ENCODE measurements at regions not wholly inside any gene's neighbourhood (a gene's known extent, or its start where the extent isn't known, plus 50 kb on each side); places are given as distances from the start of the nearest gene placed in this dataset.

DNA sequence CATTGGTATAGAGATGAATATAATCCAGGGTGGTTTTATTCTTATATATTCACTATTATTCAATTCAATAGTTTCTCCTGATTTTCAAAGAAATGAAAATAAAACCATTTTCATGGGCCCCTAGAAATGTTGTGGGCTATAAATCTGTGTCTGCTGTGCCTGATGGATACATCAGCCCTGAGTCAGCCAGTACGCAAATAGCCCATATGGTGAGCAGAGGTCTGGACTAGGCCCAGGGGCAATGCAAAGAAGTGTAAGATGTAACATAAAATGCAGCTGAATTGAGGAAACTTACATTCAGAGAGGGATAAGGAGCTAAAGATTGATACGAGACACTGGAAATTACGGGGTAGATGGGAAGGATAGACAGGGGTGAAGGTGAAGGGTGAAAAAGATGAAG is 122.5 kb downstream of the MAIP1 start:
- ATAC-seq (ENCODE audit: low read depth in 2 of 2): no peak
- no peaks in the 10 kb centered on the region for H3K36me3 Mint-ChIP-seq
- Histone ChIP-seq H3K9me3 (ENCODE audit: control insufficient read depth in 2 of 2, low read length in 2 of 2) (no peaks in the 10 kb centered on the region), H3K4me3 (ENCODE audit: low read depth, low read length) (no peak overlapping the region), H3K27me3 (ENCODE audit: control insufficient read depth, insufficient read depth, low read length) (peaks cover 11% of the 10 kb centered on the region), H3K27ac (ENCODE audit: insufficient read depth, low read length, poor library complexity, severe bottlenecking) (no peak overlapping the region), H3K4me1 (ENCODE audit: control insufficient read depth, insufficient read depth, low read length, poor library complexity, severe bottlenecking) (no peaks in the 10 kb centered on the region), H3K36me3 (ENCODE audit: control insufficient read depth, insufficient read depth, low read length) (no peaks in the 10 kb centered on the region)
- no peak for DNase-seq
- H3K4me3 Mint-ChIP-seq: no peak overlapping the region
- no peak overlapping the region for H3K27ac Mint-ChIP-seq
- peaks cover 13% of the 10 kb centered on the region for H3K27me3 Mint-ChIP-seq
- H3K4me1 Mint-ChIP-seq: no peaks in the 10 kb centered on the region
- H3K9me3 Mint-ChIP-seq: peaks cover 0 to 7% (median 0%) of the 10 kb centered on the region in 7 donors

DNA sequence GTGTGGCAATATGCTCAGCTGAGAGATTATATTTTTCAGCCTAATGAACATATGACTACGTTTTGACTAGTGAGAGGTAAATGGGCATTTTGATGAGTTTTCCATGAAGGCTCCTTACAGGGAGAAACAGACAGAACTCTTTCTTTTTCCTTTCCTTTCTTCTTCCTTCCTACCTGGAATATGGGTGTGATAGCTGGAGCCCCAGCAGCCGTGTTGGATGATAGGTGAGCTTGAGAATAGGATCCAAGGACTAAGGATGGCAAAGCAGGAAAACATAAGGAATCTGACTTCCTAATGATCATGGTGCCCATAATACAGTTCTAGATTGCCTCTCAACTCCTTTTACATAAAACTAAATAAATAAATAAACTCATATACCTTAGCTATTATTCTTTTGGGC is 124.0 kb downstream of the MAIP1 start:
- Histone ChIP-seq H3K9me3 (ENCODE audit: control insufficient read depth in 2 of 2, low read length in 2 of 2) (no peaks in the 10 kb centered on the region), H3K4me1 (ENCODE audit: control insufficient read depth, insufficient read depth, low read length, poor library complexity, severe bottlenecking) (no peaks in the 10 kb centered on the region), H3K27ac (ENCODE audit: insufficient read depth, low read length, poor library complexity, severe bottlenecking) (no peak overlapping the region), H3K36me3 (ENCODE audit: control insufficient read depth, insufficient read depth, low read length) (no peaks in the 10 kb centered on the region), H3K4me3 (ENCODE audit: low read depth, low read length) (no peak overlapping the region), H3K27me3 (ENCODE audit: control insufficient read depth, insufficient read depth, low read length) (peaks cover 11% of the 10 kb centered on the region)
- H3K4me1 Mint-ChIP-seq: no peaks in the 10 kb centered on the region
- no peaks in the 10 kb centered on the region for H3K36me3 Mint-ChIP-seq
- H3K4me3 Mint-ChIP-seq: no peak overlapping the region
- no peak overlapping the region for H3K27ac Mint-ChIP-seq
- peaks cover 0 to 7% (median 0%) of the 10 kb centered on the region in 7 donors for H3K9me3 Mint-ChIP-seq
- peaks cover 9% of the 10 kb centered on the region for H3K27me3 Mint-ChIP-seq
- DNase-seq: no peak
- ATAC-seq (ENCODE audit: low read depth in 2 of 2): no peak

DNA sequence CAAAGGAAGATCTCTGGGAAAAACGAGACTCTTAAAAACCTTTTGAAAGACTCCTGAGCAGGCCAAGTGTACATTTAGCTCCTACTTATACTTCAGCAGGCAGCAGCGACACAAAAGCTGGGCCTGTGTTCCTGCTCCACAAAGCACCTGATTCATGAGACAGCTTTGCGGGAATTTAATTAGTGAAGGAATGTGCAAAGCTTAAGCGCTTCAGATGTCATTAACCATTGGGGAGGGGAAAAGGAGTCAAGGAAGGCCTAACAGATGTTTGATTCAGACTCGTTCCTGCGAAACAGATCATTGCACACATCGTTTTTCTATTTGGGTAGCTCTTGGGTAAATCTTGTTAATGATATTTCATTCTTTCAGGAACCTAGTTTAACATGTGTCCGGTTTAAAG is 125.9 kb downstream of the MAIP1 start:
- Mint-ChIP-seq H3K36me3 (no peaks in the 10 kb centered on the region), H3K27me3 (peaks cover 9% of the 10 kb centered on the region), H3K9me3 (peaks cover 0 to 9% (median 0%) of the 10 kb centered on the region in 7 donors), H3K27ac (no peak overlapping the region), H3K4me3 (no peak overlapping the region), H3K4me1 (no peaks in the 10 kb centered on the region)
- H3K27ac ChIP-seq (ENCODE audit: insufficient read depth, low read length, poor library complexity, severe bottlenecking): no peak overlapping the region
- H3K27me3 ChIP-seq (ENCODE audit: control insufficient read depth, insufficient read depth, low read length): peaks cover 9% of the 10 kb centered on the region
- no peaks in the 10 kb centered on the region for H3K9me3 ChIP-seq (ENCODE audit: control insufficient read depth in 2 of 2, low read length in 2 of 2)
- no peak for ATAC-seq (ENCODE audit: low read depth in 2 of 2)
- H3K4me3 ChIP-seq (ENCODE audit: low read depth, low read length): no peak overlapping the region
- H3K36me3 ChIP-seq (ENCODE audit: control insufficient read depth, insufficient read depth, low read length): no peaks in the 10 kb centered on the region
- DNase-seq: no peak
- H3K4me1 ChIP-seq (ENCODE audit: control insufficient read depth, insufficient read depth, low read length, poor library complexity, severe bottlenecking): no peaks in the 10 kb centered on the region

DNA sequence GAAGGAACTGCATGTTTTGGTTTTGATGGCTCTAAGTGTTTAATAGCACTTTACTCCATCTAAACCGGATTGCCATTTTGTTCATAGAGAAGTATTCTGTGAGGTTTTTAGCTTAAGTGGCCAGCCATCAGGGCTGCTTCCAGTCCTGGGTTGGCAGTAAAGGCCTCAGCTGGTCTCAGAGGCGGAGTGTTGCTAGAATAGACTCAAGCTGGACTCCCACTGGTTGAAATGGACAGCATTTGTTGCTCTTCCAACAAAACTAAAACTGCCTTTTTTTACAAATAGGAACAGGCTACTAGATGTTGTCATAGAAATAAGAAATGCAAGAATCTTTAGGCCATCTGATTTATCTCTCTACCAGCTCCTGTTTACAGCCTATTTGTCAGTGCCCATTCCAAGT is 126.4 kb downstream of the MAIP1 start:
- Mint-ChIP-seq H3K36me3 (no peaks in the 10 kb centered on the region), H3K4me1 (no peaks in the 10 kb centered on the region), H3K27ac (no peak overlapping the region), H3K9me3 (peaks cover 0 to 9% (median 0%) of the 10 kb centered on the region in 7 donors), H3K27me3 (peaks cover 9% of the 10 kb centered on the region), H3K4me3 (no peak overlapping the region)
- Histone ChIP-seq H3K4me3 (ENCODE audit: low read depth, low read length) (no peak overlapping the region), H3K36me3 (ENCODE audit: control insufficient read depth, insufficient read depth, low read length) (no peaks in the 10 kb centered on the region), H3K27ac (ENCODE audit: insufficient read depth, low read length, poor library complexity, severe bottlenecking) (no peak overlapping the region), H3K27me3 (ENCODE audit: control insufficient read depth, insufficient read depth, low read length) (peaks cover 9% of the 10 kb centered on the region), H3K9me3 (ENCODE audit: control insufficient read depth in 2 of 2, low read length in 2 of 2) (no peaks in the 10 kb centered on the region), H3K4me1 (ENCODE audit: control insufficient read depth, insufficient read depth, low read length, poor library complexity, severe bottlenecking) (no peaks in the 10 kb centered on the region)
- ATAC-seq (ENCODE audit: low read depth in 2 of 2) (no peak), DNase-seq (no peak)

DNA sequence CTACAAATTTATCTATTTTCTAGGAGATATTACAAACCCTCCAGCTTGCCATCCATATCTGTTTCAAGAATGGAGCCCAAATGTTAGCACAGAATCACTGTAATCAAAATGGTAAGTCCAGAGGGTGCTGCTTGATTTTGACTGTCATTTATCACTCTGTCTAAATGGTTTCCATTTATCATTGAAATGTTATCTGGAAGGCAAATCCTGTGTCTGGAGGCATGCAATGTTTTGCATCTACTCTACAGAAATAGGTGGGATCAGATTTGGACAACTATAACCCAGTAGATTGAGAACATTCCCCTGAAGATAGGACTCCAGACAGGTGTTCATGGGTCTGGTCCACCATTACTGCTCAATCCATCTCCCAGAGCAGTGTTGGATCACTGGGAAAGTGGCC is 128.7 kb downstream of the MAIP1 start:
- H3K36me3 Mint-ChIP-seq: no peaks in the 10 kb centered on the region
- peaks cover 1% of the 10 kb centered on the region for H3K27me3 Mint-ChIP-seq
- no peaks in the 10 kb centered on the region for H3K9me3 ChIP-seq (ENCODE audit: control insufficient read depth in 2 of 2, low read length in 2 of 2)
- no peak for ATAC-seq (ENCODE audit: low read depth in 2 of 2)
- H3K4me1 Mint-ChIP-seq: no peaks in the 10 kb centered on the region
- no peak overlapping the region for H3K4me3 ChIP-seq (ENCODE audit: low read depth, low read length)
- peaks cover 7% of the 10 kb centered on the region for H3K27me3 ChIP-seq (ENCODE audit: control insufficient read depth, insufficient read depth, low read length)
- no peaks in the 10 kb centered on the region for H3K36me3 ChIP-seq (ENCODE audit: control insufficient read depth, insufficient read depth, low read length)
- H3K4me1 ChIP-seq (ENCODE audit: control insufficient read depth, insufficient read depth, low read length, poor library complexity, severe bottlenecking): no peaks in the 10 kb centered on the region
- no peak overlapping the region for H3K27ac Mint-ChIP-seq
- H3K27ac ChIP-seq (ENCODE audit: insufficient read depth, low read length, poor library complexity, severe bottlenecking): no peak overlapping the region
- DNase-seq: no peak
- H3K4me3 Mint-ChIP-seq: no peak overlapping the region
- H3K9me3 Mint-ChIP-seq: peaks cover 0 to 4% (median 0%) of the 10 kb centered on the region in 7 donors

DNA sequence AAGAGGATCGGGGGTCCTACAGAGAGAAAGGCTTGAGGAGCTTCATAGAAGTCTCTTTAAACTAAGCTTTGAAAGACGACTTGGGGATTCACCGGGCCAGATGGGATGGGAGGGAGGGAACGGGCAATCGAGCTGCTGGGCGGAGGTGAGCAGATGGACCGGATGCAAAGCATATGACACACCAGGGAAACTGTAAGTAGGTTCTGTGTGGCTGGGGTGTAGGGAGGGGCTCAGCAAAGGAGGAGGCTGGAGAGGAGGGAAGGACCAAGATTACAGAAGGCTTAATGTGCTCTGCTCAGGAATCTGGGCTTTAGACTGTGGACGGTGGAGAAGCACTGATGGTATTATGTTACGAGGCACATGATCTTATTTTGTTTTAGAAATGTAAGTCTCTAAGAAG is 131.5 kb downstream of the MAIP1 start:
- Histone ChIP-seq H3K9me3 (ENCODE audit: control insufficient read depth in 2 of 2, low read length in 2 of 2) (no peaks in the 10 kb centered on the region), H3K4me3 (ENCODE audit: low read depth, low read length) (no peak overlapping the region), H3K27me3 (ENCODE audit: control insufficient read depth, insufficient read depth, low read length) (peaks cover 5% of the 10 kb centered on the region), H3K27ac (ENCODE audit: insufficient read depth, low read length, poor library complexity, severe bottlenecking) (no peak overlapping the region), H3K36me3 (ENCODE audit: control insufficient read depth, insufficient read depth, low read length) (no peaks in the 10 kb centered on the region), H3K4me1 (ENCODE audit: control insufficient read depth, insufficient read depth, low read length, poor library complexity, severe bottlenecking) (no peaks in the 10 kb centered on the region)
- no peak for DNase-seq
- Mint-ChIP-seq H3K4me3 (no peak overlapping the region), H3K36me3 (no peaks in the 10 kb centered on the region), H3K27ac (no peak overlapping the region), H3K4me1 (no peaks in the 10 kb centered on the region), H3K27me3 (peaks cover under 1% of the 10 kb centered on the region), H3K9me3 (peaks cover 0 to 3% (median 0%) of the 10 kb centered on the region in 7 donors)
- no peak for ATAC-seq (ENCODE audit: low read depth in 2 of 2)

DNA sequence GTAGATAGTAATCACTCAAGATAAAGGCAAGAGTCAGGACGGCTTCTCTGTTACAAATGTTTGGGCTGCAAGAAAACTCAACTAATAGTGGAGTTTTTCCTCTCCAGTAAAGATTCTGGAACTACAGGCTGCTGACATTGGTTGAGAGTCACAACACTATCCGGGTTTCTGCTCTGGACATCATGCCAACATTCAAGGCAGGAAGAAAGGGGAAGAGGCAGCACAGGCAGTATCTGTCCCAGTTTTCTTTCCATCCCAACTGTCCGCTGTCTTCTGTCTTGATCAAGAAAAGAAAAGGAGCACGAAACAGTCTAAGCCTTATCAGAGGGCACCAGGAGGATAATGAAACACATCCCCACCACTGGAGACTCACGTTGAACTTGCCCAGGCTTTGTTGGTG is 132.1 kb downstream of the MAIP1 start:
- H3K27ac Mint-ChIP-seq: no peak overlapping the region
- Histone ChIP-seq H3K27me3 (ENCODE audit: control insufficient read depth, insufficient read depth, low read length) (peaks cover 5% of the 10 kb centered on the region), H3K9me3 (ENCODE audit: control insufficient read depth in 2 of 2, low read length in 2 of 2) (no peaks in the 10 kb centered on the region), H3K36me3 (ENCODE audit: control insufficient read depth, insufficient read depth, low read length) (no peaks in the 10 kb centered on the region), H3K4me3 (ENCODE audit: low read depth, low read length) (no peak overlapping the region), H3K4me1 (ENCODE audit: control insufficient read depth, insufficient read depth, low read length, poor library complexity, severe bottlenecking) (no peaks in the 10 kb centered on the region), H3K27ac (ENCODE audit: insufficient read depth, low read length, poor library complexity, severe bottlenecking) (no peak overlapping the region)
- ATAC-seq (ENCODE audit: low read depth in 2 of 2) (no peak), DNase-seq (no peak)
- no peaks in the 10 kb centered on the region for H3K36me3 Mint-ChIP-seq
- no peak overlapping the region for H3K4me3 Mint-ChIP-seq
- H3K27me3 Mint-ChIP-seq: peaks cover 5% of the 10 kb centered on the region
- H3K4me1 Mint-ChIP-seq: no peaks in the 10 kb centered on the region
- H3K9me3 Mint-ChIP-seq: peaks cover 0 to 3% (median 0%) of the 10 kb centered on the region in 7 donors

DNA sequence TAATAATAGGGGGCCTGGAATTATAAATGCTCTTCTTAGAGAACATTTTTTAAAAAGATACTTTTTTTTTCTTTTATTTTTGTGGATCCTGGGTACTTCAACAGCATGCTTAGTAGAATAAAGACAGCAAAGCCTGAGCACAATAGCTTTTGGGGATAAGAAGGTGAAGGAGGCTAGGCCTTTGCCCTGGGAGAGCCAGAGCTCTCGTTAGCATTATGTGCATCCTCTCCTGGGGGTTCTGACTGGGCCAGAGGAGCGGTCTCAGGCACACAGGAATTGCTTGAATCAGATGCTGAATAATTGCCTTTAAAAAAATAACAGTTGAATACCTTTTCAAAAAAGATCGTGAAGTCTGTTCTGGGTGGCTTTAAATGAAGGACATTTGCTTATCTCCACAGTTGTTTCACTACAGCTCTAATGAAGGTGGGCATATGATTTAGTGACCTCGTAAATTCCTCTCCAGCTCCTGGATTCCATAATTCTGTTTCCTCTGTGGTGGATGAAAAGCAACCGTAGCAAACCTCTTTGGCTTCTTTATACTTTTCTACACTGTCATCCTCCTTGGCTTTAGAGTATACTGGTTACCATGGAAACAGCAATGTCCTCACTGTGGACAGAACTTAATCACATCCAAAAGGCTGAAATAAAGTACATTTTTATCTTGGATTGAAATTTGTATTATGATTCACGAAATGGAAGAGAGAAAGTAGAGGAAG is 133.8 kb downstream of the MAIP1 start:
- ATAC-seq (ENCODE audit: low read depth in 2 of 2): no peak
- H3K9me3 Mint-ChIP-seq: peaks cover 0 to 3% (median 0%) of the 10 kb centered on the region in 7 donors

More for the DNA sequence above, 133.8 kb downstream of the MAIP1 start:
- Histone ChIP-seq H3K4me3 (ENCODE audit: low read depth, low read length) (no peak overlapping the region), H3K27me3 (ENCODE audit: control insufficient read depth, insufficient read depth, low read length) (peaks cover 5% of the 10 kb centered on the region), H3K9me3 (ENCODE audit: control insufficient read depth in 2 of 2, low read length in 2 of 2) (no peaks in the 10 kb centered on the region), H3K36me3 (ENCODE audit: control insufficient read depth, insufficient read depth, low read length) (no peaks in the 10 kb centered on the region), H3K27ac (ENCODE audit: insufficient read depth, low read length, poor library complexity, severe bottlenecking) (no peak overlapping the region), H3K4me1 (ENCODE audit: control insufficient read depth, insufficient read depth, low read length, poor library complexity, severe bottlenecking) (no peaks in the 10 kb centered on the region)
- DNase-seq: no peak
- no peak overlapping the region for H3K4me3 Mint-ChIP-seq
- H3K27ac Mint-ChIP-seq: no peak overlapping the region
- H3K27me3 Mint-ChIP-seq: peaks cover 5% of the 10 kb centered on the region
- no peaks in the 10 kb centered on the region for H3K4me1 Mint-ChIP-seq
- H3K36me3 Mint-ChIP-seq: no peaks in the 10 kb centered on the region
